WI38 (cell line): ENCODE measurements at regions not wholly inside any gene's neighbourhood (a gene's known extent, or its start where the extent isn't known, plus 50 kb on each side); places are given as distances from the start of the nearest gene placed in this dataset.

Experiments
- H3K4me3 ChIP-seq: 2 replicates; pipeline ENCODE4 v1.5.1; 2011; ENCODE audit warnings: low read depth, mild to moderate bottlenecking, control low read depth, low read length
- CTCF ChIP-seq: IDR thresholded peaks from 2 replicates; pipeline ENCODE4 v1.5.1; 2012; ENCODE audit warnings: low read depth, mild to moderate bottlenecking, control low read depth, low read length

GRCh38 chr16:7983676-7984075, 606.6 kb downstream of the TMEM114 start:
- TF ChIP-seq CTCF, result no peak
- H3K4me3 ChIP-seq, result no peak overlapping the region

GRCh38 chr16:7980133-7980483, 610.2 kb downstream of the TMEM114 start:
- no peak for TF ChIP-seq CTCF
- H3K4me3 ChIP-seq, result no peak overlapping the region

- no peak for TF ChIP-seq CTCF
- H3K4me3 ChIP-seq, result no peak overlapping the region
Measured at GRCh38 chr16:7979448-7980132, 610.7 kb downstream of the TMEM114 start.

- no peak for TF ChIP-seq CTCF
- H3K4me3 ChIP-seq, result no peak overlapping the region
Measured at GRCh38 chr16:7976563-7976962, 613.7 kb downstream of the TMEM114 start.

GRCh38 chr16:7976125-7976524, 614.2 kb downstream of the TMEM114 start:
- TF ChIP-seq CTCF, result no peak
- no peak overlapping the region for H3K4me3 ChIP-seq

- no peak for TF ChIP-seq CTCF
- H3K4me3 ChIP-seq, result no peak overlapping the region
Measured at GRCh38 chr16:7967996-7968509, 622.3 kb downstream of the TMEM114 start.

- H3K4me3 ChIP-seq, result no peak overlapping the region
- no peak for TF ChIP-seq CTCF
Measured at GRCh38 chr16:7964744-7965143, 625.6 kb downstream of the TMEM114 start.
